DMS53 treated with DMSO at 0.1 percent for 48 hours (cell line): ENCODE measurements at regions not wholly inside any gene's neighbourhood (a gene's known extent, or its start where the extent isn't known, plus 50 kb on each side); places are given as distances from the start of the nearest gene placed in this dataset.
"Not testable (repeated sequence)": the region's sequence is repeated elsewhere in the genome, so short reads cannot be mapped to it uniquely, and the experiment has no call there.

Source experiments
- DNase-seq: peaks from one replicate; lab custom pipeline; 2025; ENCODE audit not compliant: unreplicated experiment; lab: John Stamatoyannopoulos, UW

DNA sequence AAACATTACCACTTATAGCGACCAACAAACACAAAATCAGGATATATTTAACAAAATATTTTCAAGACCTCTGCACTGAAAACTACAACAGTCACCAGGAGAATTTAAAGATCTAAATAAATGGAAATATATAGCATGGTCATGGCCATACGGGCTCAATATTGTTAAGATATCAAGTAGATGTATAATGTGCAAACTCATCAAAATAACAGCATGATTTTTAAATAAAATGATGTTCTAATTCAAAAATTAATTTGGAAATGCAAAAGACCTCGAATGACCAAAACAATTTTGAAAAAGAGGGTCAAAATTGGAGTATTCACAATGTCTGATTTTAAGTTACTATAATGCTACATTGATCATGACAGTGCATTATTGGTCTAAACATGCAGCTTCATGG, 159.1 kb upstream of the NDN start:
- DNase-seq, result no peak

- DNase-seq, result no peak
Observed at GRCh38 chr15:23850666-23851065, 163.6 kb upstream of the NDN start.

DNA sequence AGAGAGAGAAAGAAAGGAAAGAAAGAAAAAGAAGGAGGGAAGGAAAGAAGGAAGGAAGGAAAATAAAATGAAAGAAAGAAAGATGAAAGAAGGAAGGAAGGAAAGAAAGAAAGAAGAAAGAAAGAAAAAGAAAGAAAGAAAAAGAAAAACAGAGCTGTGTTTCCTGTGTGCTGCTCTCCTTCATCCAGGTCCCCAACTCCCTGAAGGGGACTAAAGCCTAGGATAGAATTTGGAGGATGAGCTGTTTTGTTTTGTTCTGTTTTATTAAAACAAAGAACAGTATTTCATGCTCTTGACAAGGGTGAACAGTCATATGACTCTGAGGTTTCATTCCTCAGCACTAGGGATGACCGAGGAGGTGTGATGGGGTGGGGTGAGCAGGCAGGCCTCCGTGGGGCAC, 164.8 kb upstream of the NDN start:
- no peak for DNase-seq

- no peak for DNase-seq
Observed at GRCh38 chr15:23853286-23853685, 166.2 kb upstream of the NDN start.

DNA sequence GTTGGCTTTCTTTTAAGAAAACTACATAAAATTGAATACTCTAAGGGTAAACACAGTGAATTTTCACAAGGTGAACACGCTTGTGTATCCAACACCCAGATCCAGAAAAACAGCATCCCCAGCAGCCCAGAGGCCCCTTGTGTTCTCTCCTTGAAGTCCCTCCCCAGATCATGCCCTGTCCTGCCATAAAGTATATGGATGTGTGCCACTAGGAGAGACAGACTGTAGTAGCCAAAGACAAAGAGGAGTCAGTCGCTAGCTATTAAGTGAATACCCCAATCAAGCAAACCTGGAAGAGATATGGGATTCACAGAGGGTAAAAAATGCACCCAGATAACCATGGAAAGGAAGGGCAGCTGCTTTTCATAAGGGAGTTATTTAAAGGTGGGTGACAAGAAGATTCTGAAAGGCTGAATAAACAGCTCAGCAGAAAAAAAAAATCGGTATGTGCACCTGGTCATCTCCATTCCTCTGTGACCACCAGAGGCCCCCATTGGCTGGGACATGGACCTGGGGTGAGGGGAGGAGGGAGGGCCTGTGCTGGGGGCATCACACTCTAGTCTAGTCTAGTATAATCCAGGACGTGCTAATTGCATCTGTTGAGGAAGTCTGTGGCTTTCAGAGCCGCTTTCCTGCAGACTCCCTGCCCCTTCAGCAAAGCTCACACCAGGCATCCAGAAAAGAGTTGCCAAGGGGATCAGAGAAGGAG, 167.3 kb upstream of the NDN start:
- DNase-seq, result no peak

DNA sequence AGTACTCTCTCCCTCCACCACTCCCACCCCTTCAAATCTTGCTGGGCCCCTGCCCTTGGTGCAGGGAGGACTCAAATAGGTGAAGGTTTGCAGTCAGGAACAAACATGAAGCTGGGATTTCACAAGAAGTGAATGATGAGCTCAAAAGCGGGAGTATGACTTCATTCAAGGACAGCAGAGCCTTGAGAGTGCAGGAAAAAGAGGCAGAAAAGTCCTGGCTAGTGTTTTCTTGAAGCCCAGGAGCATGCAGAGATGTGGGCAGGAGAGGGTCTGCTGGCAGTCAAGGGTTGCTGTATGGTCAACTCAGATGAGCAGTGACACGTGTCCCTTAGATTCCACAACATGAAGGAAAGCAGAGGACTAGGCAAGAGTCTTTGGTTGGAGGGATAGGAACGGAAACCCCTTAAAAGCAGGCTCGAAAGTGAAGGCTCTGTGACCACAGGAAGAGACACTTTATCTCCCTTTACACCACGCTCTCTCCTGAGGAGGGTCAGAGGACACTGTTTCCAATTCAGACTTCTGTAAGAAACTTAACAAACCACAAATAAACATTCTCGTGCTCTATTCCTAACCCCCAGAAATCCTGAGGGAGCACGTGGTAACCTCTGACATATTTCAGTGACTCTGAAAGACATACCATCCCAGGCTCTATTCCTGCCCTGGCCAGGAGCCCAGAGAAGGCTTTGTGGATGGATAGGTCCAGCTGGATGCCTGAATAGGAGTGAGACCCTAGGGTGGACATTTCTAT, 168.0 kb upstream of the NDN start:
- DNase-seq, result no peak

DNA sequence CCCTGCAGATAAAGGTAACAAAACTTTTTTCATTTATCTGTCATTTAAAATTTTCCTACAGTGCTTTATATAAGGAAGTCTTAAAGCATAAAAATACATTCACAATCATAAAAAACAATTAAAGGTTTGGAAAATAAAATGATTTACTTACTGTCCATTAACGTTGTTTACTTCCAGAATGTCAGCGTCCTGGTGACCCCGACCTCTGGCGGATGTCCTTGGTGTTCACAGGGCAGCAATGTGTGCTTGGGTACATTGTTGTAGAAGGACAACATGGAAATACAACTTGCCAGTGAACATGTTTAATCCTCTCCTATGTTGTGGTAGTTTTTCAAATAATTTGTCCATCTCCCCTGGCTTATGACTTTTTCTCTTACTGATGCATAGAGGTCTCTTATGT, 168.8 kb upstream of the NDN start:
- DNase-seq, result no peak

DNA sequence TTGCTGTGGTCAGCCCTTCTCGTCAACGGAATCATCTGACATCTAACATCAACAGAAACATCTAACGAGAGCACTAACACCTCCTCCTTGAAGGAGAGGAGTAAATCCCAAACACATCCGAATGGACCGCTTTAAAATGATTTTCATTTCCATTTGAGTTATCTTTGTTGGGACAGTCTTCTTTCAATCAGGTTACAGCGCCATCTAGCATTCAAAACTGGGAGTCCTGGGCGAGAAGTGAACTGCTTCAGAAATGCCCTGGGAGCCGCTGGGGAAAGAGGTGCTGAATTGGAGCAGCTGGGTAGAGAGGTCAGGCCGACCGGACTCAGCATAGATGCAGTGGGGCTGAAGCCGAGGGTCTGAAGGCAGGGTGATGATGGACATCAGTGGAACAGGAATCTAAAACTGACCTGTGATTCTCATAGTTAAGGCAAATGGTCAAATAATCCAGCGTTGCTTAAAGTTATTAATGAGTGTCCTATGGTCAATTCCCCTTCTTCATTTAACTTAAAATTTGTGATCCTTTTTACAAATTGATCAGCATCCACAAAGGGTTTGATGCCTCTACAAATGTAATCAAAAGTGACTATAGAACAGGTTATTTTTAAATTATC, 170.0 kb upstream of the NDN start:
- peak; percentile 0 for DNase-seq

DNA sequence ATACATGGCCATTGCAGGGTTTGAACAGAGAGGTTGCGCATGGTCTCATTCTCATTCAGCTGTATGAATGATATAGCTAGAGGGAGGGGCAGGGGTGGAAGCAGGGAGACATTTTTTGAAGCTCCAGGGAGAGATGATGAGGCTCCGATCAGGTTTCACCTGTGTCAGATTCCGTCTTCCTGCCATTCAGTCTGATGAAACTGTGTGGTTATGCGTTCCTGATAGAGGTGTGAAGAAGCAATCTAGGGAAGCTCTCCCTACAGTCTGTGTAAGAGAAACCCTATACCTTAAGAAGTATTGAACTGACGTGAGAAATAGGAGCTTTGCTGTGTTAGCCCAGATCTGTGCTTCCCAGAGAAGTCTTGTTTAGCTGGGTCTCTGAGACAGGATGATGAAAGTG, 171.9 kb upstream of the NDN start:
- DNase-seq, result no peak

DNA sequence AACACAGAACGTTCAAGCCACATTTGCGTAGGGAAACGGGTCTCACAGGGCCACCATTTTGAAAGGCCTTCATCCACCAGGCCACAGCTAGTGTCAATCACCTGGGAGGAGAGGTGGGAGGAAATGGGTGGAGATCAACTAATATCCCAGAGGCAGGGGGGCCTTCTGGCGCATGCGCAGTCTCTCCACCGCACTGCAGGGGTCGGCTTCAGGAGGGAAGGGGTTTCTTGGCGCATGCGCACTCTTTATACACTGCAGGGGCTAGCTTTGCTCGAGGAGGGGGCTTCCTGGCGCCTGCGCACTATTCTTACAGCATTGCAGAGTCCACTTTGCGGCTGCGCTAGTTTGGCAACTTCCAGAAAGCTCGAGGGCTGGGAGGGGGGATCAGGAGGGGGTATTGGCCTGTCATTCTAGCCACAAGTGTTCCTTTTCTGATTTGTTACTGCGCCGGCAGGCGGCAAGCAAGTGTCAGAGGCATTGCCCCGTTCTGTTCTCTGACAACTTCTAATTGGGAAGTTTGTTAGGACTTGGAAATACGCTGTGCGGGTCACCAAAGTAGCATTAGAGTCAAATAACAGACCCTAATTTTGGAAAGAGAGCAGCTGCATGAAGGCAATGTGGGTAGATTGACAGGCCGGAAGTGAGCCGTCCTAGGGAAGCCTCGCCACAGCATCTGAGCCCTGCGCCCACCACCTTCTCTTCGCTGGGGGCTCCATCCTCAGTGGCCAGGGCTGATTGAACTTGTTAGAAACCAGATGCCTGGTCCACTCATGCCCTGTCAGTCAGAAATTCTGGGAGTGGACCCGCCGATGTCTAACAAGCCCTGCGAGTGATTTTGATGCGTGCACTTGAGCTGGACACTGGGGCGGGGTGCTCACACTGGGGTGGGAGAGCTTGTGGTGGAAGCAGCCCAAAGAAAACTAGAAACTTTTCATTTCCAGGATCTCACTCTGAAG, 173.5 kb upstream of the NDN start:
- no peak for DNase-seq

- DNase-seq, result no peak
Observed at GRCh38 chr15:23866832-23867231, 179.7 kb upstream of the NDN start.

GRCh38 chr15:23869396-23869795, 182.3 kb upstream of the NDN start:
- no peak for DNase-seq

- not testable (repeated sequence) for DNase-seq
Observed at GRCh38 chr15:23873613-23874012, 186.5 kb upstream of the NDN start.

- peak; percentile 20 for DNase-seq
Observed at GRCh38 chr15:23877502-23878412, 190.7 kb upstream of the NDN start.

DNA sequence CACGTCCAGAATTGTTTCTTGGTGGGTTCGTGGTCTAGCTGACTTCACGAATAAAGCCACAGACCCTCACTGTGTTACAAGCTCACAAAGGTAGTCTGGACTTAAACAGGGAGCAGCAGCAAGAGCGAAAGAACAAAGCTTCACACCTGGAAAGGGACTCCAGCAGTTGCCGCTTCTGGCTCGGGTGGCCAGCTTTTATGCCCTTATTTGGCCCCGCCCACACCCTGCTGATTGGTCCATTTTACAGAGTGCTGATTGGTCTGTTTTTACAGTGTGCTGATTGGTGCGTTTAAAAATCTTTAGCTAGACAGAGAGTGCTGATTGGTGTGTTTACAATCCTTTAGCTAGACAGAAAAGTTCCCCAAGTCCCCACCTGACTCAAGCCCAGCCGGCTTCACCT, 194.2 kb upstream of the NDN start:
- no peak for DNase-seq

GRCh38 chr15:23890218-23890617, 203.1 kb upstream of the NDN start:
- DNase-seq, result no peak

- no peak for DNase-seq
Observed at GRCh38 chr15:23897091-23897490, 210.0 kb upstream of the NDN start.

GRCh38 chr15:23897531-23897930, 210.4 kb upstream of the NDN start:
- no peak for DNase-seq

DNA sequence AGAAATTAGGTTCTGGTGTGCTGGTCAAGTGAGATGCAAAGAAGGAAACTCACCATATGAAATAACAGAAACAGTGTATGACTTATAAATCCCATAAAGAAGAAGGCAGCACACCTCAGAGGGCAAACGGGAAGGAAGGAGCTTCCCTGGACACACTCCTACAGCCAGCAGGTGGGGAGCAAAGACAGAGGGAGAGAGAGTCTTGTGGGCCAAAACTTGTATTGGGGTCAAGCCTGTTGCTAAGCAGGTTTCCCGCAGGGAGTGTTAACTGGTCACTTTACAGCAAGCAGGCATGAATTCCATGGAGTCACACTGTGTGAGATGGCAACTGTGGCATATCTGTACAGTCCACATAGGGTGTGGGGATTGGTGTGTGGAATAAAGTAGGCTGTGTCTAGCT, 222.9 kb upstream of the NDN start:
- DNase-seq, result no peak

GRCh38 chr15:23912191-23912590, 225.1 kb upstream of the NDN start:
- no peak for DNase-seq
